Panc1 (cell line): ENCODE measurements at regions not wholly inside any gene's neighbourhood (a gene's known extent, or its start where the extent isn't known, plus 50 kb on each side); places are given as distances from the start of the nearest gene placed in this dataset.

ENCODE experiments used
- POLR2AphosphoS5 ChIP-seq: IDR thresholded peaks from 2 replicates; pipeline ENCODE4 v1.6.1; 2012; ENCODE audit warnings: mild to moderate bottlenecking, low read depth, low read length, moderate library complexity
- SIN3A ChIP-seq: IDR thresholded peaks from 2 replicates; pipeline ENCODE4 v1.6.1; 2012; ENCODE audit warnings: low read depth, mild to moderate bottlenecking, low read length, moderate library complexity, borderline replicate concordance; ENCODE audit not compliant: insufficient read depth
- TF ChIP-seq, protein P1 (sequence below), 2 experiments: IDR thresholded peaks; 2 replicates each; pipeline ENCODE4 v1.6.1; 2011 to 2012; ENCODE audit warnings: low read depth in 2 of 2, control low read depth in 1 of 2, low read length in 1 of 2, mild to moderate bottlenecking in 1 of 2, moderate library complexity in 1 of 2; ENCODE audit not compliant: insufficient read depth in 1 of 2
- TF ChIP-seq, protein P2 (sequence below): fragments of 450-650 bp; IDR thresholded peaks from 2 replicates; pipeline ENCODE4 v1.5.1; 2017; ENCODE audit warnings: mild to moderate bottlenecking

DNA sequence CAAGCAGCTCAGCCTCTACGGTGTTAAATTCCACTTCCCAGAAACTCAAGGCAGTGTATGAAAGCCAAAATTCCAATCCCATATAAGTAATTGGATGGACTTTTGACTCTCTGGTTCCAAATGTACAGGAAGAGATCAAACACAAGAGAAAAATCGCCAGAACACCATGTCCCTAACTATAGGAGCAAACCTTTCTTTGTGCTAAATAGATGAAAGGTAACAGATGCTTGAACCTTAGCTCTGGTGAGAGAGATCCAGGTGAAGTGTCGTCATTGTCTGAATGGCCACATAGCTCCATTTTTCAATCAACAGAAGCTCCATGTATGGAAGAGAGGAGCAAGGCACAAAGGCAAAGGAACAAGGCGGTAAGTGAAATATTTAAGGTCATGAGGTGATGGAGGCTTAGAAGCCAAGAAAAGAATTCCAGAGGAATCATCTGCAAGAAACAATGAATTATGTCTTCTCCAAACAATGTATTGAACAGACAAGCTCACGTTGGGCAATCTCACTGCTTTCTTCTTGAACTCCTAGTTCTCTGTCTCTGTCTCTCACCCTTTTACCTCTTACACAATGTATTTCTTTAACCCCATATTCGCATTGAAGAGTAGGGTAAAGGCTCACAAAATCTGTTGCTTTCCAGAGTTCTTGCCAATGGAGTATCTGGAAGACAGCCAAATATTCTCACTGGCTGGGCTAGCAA, 585.1 kb downstream of the GATA3 start:
- no peak for TF ChIP-seq POLR2AphosphoS5
- TF ChIP-seq, protein P1, sequence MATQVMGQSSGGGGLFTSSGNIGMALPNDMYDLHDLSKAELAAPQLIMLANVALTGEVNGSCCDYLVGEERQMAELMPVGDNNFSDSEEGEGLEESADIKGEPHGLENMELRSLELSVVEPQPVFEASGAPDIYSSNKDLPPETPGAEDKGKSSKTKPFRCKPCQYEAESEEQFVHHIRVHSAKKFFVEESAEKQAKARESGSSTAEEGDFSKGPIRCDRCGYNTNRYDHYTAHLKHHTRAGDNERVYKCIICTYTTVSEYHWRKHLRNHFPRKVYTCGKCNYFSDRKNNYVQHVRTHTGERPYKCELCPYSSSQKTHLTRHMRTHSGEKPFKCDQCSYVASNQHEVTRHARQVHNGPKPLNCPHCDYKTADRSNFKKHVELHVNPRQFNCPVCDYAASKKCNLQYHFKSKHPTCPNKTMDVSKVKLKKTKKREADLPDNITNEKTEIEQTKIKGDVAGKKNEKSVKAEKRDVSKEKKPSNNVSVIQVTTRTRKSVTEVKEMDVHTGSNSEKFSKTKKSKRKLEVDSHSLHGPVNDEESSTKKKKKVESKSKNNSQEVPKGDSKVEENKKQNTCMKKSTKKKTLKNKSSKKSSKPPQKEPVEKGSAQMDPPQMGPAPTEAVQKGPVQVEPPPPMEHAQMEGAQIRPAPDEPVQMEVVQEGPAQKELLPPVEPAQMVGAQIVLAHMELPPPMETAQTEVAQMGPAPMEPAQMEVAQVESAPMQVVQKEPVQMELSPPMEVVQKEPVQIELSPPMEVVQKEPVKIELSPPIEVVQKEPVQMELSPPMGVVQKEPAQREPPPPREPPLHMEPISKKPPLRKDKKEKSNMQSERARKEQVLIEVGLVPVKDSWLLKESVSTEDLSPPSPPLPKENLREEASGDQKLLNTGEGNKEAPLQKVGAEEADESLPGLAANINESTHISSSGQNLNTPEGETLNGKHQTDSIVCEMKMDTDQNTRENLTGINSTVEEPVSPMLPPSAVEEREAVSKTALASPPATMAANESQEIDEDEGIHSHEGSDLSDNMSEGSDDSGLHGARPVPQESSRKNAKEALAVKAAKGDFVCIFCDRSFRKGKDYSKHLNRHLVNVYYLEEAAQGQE (IDR thresholded peaks at IDR 0.05; ENCODE audit: insufficient read depth in 1 of 2, low read depth in 2 of 2, low read length in 1 of 2) = no peak
- TF ChIP-seq, protein P2, sequence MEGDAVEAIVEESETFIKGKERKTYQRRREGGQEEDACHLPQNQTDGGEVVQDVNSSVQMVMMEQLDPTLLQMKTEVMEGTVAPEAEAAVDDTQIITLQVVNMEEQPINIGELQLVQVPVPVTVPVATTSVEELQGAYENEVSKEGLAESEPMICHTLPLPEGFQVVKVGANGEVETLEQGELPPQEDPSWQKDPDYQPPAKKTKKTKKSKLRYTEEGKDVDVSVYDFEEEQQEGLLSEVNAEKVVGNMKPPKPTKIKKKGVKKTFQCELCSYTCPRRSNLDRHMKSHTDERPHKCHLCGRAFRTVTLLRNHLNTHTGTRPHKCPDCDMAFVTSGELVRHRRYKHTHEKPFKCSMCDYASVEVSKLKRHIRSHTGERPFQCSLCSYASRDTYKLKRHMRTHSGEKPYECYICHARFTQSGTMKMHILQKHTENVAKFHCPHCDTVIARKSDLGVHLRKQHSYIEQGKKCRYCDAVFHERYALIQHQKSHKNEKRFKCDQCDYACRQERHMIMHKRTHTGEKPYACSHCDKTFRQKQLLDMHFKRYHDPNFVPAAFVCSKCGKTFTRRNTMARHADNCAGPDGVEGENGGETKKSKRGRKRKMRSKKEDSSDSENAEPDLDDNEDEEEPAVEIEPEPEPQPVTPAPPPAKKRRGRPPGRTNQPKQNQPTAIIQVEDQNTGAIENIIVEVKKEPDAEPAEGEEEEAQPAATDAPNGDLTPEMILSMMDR = no peak
- TF ChIP-seq SIN3A = no peak
